Endodermal cell (in vitro differentiated cells): ENCODE measurements at regions not wholly inside any gene's neighbourhood (a gene's known extent, or its start where the extent isn't known, plus 50 kb on each side); places are given as distances from the start of the nearest gene placed in this dataset.

ENCODE experiments used
- DNase-seq: peaks from one replicate; pipeline ENCODE4 v3.0.0-alpha.2; 2017
- H3K27ac ChIP-seq: 2 replicates; pipeline ENCODE4 v1.5.1; 2013; ENCODE audit warnings: mild to moderate bottlenecking, low read depth, low read length, moderate library complexity
- H3K27me3 ChIP-seq: 2 replicates; pipeline ENCODE4 v1.6.1; 2013; ENCODE audit warnings: mild to moderate bottlenecking, low read length, moderate library complexity; ENCODE audit not compliant: insufficient read depth, control insufficient read depth, poor library complexity, severe bottlenecking
- H3K36me3 ChIP-seq: 2 replicates; pipeline ENCODE4 v1.7.0; 2013; ENCODE audit warnings: mild to moderate bottlenecking, low read length, moderate library complexity; ENCODE audit not compliant: control insufficient read depth, insufficient read depth
- H3K4me1 ChIP-seq: one replicate; pipeline ENCODE4 v1.7.0; 2013; ENCODE audit warnings: low read length; ENCODE audit not compliant: control insufficient read depth, insufficient read depth
- H3K4me3 ChIP-seq: 2 replicates; pipeline ENCODE4 v1.5.1; 2013; ENCODE audit warnings: mild to moderate bottlenecking, low read length, moderate library complexity
- H3K9ac ChIP-seq: 2 replicates; pipeline ENCODE4 v1.6.1; 2013; ENCODE audit warnings: mild to moderate bottlenecking, low read length, moderate library complexity; ENCODE audit not compliant: poor library complexity, severe bottlenecking; ENCODE audit errors: extremely low read depth
- H3K9me3 ChIP-seq: 2 replicates; pipeline ENCODE4 v1.6.1; 2013; ENCODE audit warnings: mild to moderate bottlenecking, low read length, moderate library complexity; ENCODE audit not compliant: control insufficient read depth
- H3K27ac Mint-ChIP-seq: 2 replicates; pipeline ENCODE4 v1.8.0; 2020; ENCODE audit warnings: mixed read lengths
- H3K27me3 Mint-ChIP-seq: 2 replicates; pipeline ENCODE4 v1.8.0; 2021; ENCODE audit warnings: mild to moderate bottlenecking, mixed read lengths; ENCODE audit not compliant: insufficient read depth
- H3K36me3 Mint-ChIP-seq: 2 replicates; pipeline ENCODE4 v1.8.0; 2020; ENCODE audit warnings: low read depth, mixed read lengths
- H3K4me1 Mint-ChIP-seq: 2 replicates; pipeline ENCODE4 v1.8.0; 2020; ENCODE audit warnings: mixed read lengths
- H3K4me3 Mint-ChIP-seq: 2 replicates; pipeline ENCODE4 v1.8.0; 2020; ENCODE audit warnings: mild to moderate bottlenecking, moderate library complexity, mixed read lengths
- H3K9me3 Mint-ChIP-seq: 2 replicates; pipeline ENCODE4 v1.8.0; 2020; ENCODE audit warnings: mild to moderate bottlenecking, mixed read lengths
- CTCF ChIP-seq: fragments of 200-600 bp; sonication (generic); conservative IDR thresholded peaks from 2 replicates; pipeline ENCODE4 v1.5.0; 2021; ENCODE audit warnings: antibody characterized with exemption, mild to moderate bottlenecking
- WGBS, 2 experiments: methylation state at CpG; one replicate each; pipeline versions ENCODE4 v1.1.5 to v1.1.7; 2013; ENCODE audit warnings: missing lambda C conversion rate in 2 of 2, mixed read lengths in 1 of 2; ENCODE audit not compliant: insufficient coverage in 1 of 2, insufficient read length in 1 of 2; 5-methylcytosine and 5-hydroxymethylcytosine counted together

- Histone ChIP-seq H3K9ac (no peak overlapping the region), H3K4me3 (no peak overlapping the region), H3K27ac (no peak overlapping the region), H3K27me3 (no peaks in the 10 kb centered on the region), H3K9me3 (no peaks in the 10 kb centered on the region), H3K36me3 (no peaks in the 10 kb centered on the region), H3K4me1 (peaks cover 7% of the 10 kb centered on the region)
- H3K4me1 Mint-ChIP-seq: peaks cover 23% of the 10 kb centered on the region
- no peaks in the 10 kb centered on the region for H3K9me3 Mint-ChIP-seq
- H3K27ac Mint-ChIP-seq: no peak overlapping the region
- no peak for TF ChIP-seq CTCF
- WGBS, 2 experiments: 96 to 100% methylated on average over 2 to 3 of the region's 5 CpGs
- no peaks in the 10 kb centered on the region for H3K27me3 Mint-ChIP-seq
- no peak overlapping the region for H3K4me3 Mint-ChIP-seq
- DNase-seq: no peak
- no peaks in the 10 kb centered on the region for H3K36me3 Mint-ChIP-seq
Observed at GRCh38 chr2:43081131-43081765, 145.2 kb downstream of the ZFP36L2 start.

GRCh38 chr2:43080571-43081021 is 145.8 kb downstream of the ZFP36L2 start:
- Mint-ChIP-seq H3K4me1 (peaks cover 23% of the 10 kb centered on the region), H3K27ac (no peak overlapping the region), H3K9me3 (no peaks in the 10 kb centered on the region), H3K36me3 (no peaks in the 10 kb centered on the region), H3K27me3 (no peaks in the 10 kb centered on the region), H3K4me3 (no peak overlapping the region)
- DNase-seq: no peak
- H3K36me3 ChIP-seq: no peaks in the 10 kb centered on the region
- H3K27me3 ChIP-seq: no peaks in the 10 kb centered on the region
- H3K4me3 ChIP-seq: no peak overlapping the region
- TF ChIP-seq CTCF: no peak
- no peaks in the 10 kb centered on the region for H3K9me3 ChIP-seq
- WGBS, 2 experiments: 87 to 96% methylated on average over 6 to 11 of the region's 11 CpGs
- no peak overlapping the region for H3K9ac ChIP-seq
- H3K27ac ChIP-seq: no peak overlapping the region
- peaks cover 7% of the 10 kb centered on the region for H3K4me1 ChIP-seq

- Histone ChIP-seq H3K27ac (no peak overlapping the region), H3K9me3 (no peaks in the 10 kb centered on the region), H3K4me1 (peaks cover 5% of the 10 kb centered on the region), H3K4me3 (no peak overlapping the region), H3K9ac (no peak overlapping the region), H3K36me3 (no peaks in the 10 kb centered on the region), H3K27me3 (no peaks in the 10 kb centered on the region)
- no peak for DNase-seq
- no peaks in the 10 kb centered on the region for H3K36me3 Mint-ChIP-seq
- H3K4me3 Mint-ChIP-seq: no peak overlapping the region
- peaks cover 15% of the 10 kb centered on the region for H3K4me1 Mint-ChIP-seq
- whole genome bisulfite sequencing, 2 experiments: 93 to 98% methylated on average over 8 to 15 of the region's 15 CpGs
- TF ChIP-seq CTCF: no peak
- H3K27me3 Mint-ChIP-seq: no peaks in the 10 kb centered on the region
- H3K9me3 Mint-ChIP-seq: no peaks in the 10 kb centered on the region
- no peak overlapping the region for H3K27ac Mint-ChIP-seq
Observed at GRCh38 chr2:43078781-43079755, 147.3 kb downstream of the ZFP36L2 start.
